SKM-1 (cell line): ENCODE measurements at regions not wholly inside any gene's neighbourhood (a gene's known extent, or its start where the extent isn't known, plus 50 kb on each side); places are given as distances from the start of the nearest gene placed in this dataset.
"Not testable (repeated sequence)": the region's sequence is repeated elsewhere in the genome, so short reads cannot be mapped to it uniquely, and the experiment has no call there.

Source experiments
- DNase-seq: peaks from one replicate; lab custom pipeline; 2025; ENCODE audit not compliant: unreplicated experiment; lab: John Stamatoyannopoulos, UW

- no peak for DNase-seq
Measured at GRCh38 chr12:4158306-4158705, 115.3 kb upstream of the CCND2 start.

- DNase-seq: no peak
Measured at GRCh38 chr12:4157122-4157521, 116.4 kb upstream of the CCND2 start.

- no peak for DNase-seq
Measured at GRCh38 chr12:4156317-4156716, 117.2 kb upstream of the CCND2 start.

GRCh38 chr12:4154672-4155225 is 118.8 kb upstream of the CCND2 start:
- DNase-seq: no peak

- no peak for DNase-seq
Measured at GRCh38 chr12:4153343-4153892, 120.1 kb upstream of the CCND2 start.

GRCh38 chr12:4152145-4152795 is 121.3 kb upstream of the CCND2 start:
- DNase-seq: no peak

- no peak for DNase-seq
Measured at GRCh38 chr12:4151362-4152121, 122.0 kb upstream of the CCND2 start.

GRCh38 chr12:4150355-4150754 is 123.2 kb upstream of the CCND2 start:
- not testable (repeated sequence) for DNase-seq

GRCh38 chr12:4148418-4149056 is 125.0 kb upstream of the CCND2 start:
- DNase-seq: no peak

- DNase-seq: no peak
Measured at GRCh38 chr12:4147031-4147481, 126.5 kb upstream of the CCND2 start.

GRCh38 chr12:4145990-4146859 is 127.3 kb upstream of the CCND2 start:
- DNase-seq: no peak

- DNase-seq: no peak
Measured at GRCh38 chr12:4144676-4145075, 128.9 kb upstream of the CCND2 start.

GRCh38 chr12:4143896-4144295 is 129.7 kb upstream of the CCND2 start:
- DNase-seq: no peak

GRCh38 chr12:4141348-4142270 is 132.0 kb upstream of the CCND2 start:
- no peak for DNase-seq

- no peak for DNase-seq
Measured at GRCh38 chr12:4140581-4141301, 132.8 kb upstream of the CCND2 start.

- no peak for DNase-seq
Measured at GRCh38 chr12:4139191-4139590, 134.4 kb upstream of the CCND2 start.

- not testable (repeated sequence) for DNase-seq
Measured at GRCh38 chr12:4138532-4138931, 135.0 kb upstream of the CCND2 start.

GRCh38 chr12:4138051-4138450 is 135.5 kb upstream of the CCND2 start:
- DNase-seq: no peak

- DNase-seq: no peak
Measured at GRCh38 chr12:4137441-4137840, 136.1 kb upstream of the CCND2 start.
